CD4-positive, alpha-beta T cell treated with Interleukin-17A for 1 hour (primary cell): ENCODE measurements at regions not wholly inside any gene's neighbourhood (a gene's known extent, or its start where the extent isn't known, plus 50 kb on each side); places are given as distances from the start of the nearest gene placed in this dataset.

Experiments used
- DNase-seq: peaks from one replicate; pipeline ENCODE4 v3.0.0-alpha.2; 2020

- no peak for DNase-seq
Observed at GRCh38 chr11:134905928-134906327, 493.9 kb upstream of the B3GAT1 start.

- DNase-seq: no peak
Observed at GRCh38 chr11:134905517-134905916, 493.5 kb upstream of the B3GAT1 start.

- no peak for DNase-seq
Observed at GRCh38 chr11:134904103-134904790, 492.2 kb upstream of the B3GAT1 start.

- no peak for DNase-seq
Observed at GRCh38 chr11:134901955-134902918, 490.2 kb upstream of the B3GAT1 start.

DNA sequence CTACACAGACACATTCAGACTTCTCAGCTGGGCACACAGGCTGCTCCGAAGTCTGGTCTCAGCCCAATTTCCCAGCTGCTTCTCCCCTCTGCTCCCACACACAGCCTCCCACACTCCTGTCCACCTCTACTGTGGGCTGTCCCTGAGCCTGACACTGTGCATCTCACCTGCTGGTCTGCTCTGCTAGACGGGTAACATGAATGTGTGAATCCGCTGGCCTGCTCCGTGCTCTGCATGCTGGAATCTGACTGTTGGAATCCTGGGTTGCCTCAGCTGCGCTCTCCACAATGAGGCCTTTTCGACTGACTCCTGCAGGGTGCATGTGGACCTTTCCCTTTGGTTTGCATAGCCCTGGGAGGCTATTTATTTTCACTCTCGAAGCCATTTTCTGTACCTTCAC is 489.5 kb upstream of the B3GAT1 start:
- DNase-seq: no peak

DNA sequence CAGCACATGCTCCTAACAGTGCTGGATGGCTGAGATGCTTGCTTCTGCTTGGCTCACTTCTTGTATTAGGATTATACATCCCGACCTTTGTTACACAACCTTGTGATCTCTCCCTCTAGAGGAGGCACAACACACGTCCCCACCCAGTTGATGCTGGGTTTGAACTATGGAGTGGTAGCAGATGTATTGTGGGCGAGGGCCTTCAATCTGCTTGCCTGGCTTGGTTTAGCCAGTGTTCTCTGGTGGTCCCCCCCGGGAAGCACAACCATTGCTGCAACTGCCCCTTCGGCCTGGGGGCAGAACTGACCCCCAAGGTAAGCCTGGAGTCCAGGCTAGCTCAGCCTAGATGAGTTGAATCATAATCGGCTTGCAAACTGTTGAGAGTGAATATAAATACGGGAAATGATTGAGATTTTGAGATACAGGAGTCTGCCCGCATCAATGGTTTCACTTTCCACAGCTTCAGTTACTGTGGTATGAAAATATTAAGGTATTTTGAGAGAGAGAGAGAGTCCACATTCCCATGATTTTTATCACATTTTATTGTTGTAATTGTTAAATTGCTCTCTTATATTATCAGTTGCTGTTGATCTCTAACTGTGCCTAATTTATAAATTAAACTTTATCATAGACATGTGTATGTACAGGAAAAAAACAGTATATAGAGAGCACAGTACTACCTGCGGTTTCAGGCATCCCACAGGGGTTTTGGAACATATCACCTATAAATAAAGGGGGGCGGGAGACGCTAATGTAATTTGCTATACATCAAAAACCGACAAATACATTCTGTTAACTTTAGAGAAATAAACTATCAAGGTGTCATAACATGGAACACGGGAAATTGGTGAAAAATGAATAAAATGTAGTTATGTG is 482.0 kb upstream of the B3GAT1 start:
- no peak for DNase-seq

- DNase-seq: no peak
Observed at GRCh38 chr11:134890446-134890845, 478.4 kb upstream of the B3GAT1 start.

GRCh38 chr11:134889832-134890231 is 477.8 kb upstream of the B3GAT1 start:
- no peak for DNase-seq

GRCh38 chr11:134888821-134889220 is 476.8 kb upstream of the B3GAT1 start:
- DNase-seq: no peak

DNA sequence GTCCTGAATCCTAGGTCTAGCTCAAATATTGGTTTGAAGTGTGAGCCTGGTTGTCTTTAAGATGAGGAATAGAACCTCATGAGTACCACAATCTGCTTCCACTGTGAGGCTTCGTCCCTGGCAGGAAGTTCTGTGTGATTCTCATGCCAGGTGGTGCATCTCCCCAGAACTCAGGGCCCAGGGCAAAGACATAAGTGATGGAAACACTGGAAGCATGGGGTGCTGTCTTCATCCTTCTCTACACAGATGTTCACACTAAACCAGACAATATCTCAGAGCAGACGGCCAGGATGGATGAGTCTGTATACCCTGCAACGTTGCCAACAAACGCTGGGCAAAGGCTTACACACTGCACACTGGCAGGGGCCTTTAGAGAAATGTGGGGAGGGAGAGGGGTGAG is 475.9 kb upstream of the B3GAT1 start:
- no peak for DNase-seq

GRCh38 chr11:134883484-134883883 is 471.4 kb upstream of the B3GAT1 start:
- no peak for DNase-seq

- DNase-seq: no peak
Observed at GRCh38 chr11:134882671-134883297, 470.7 kb upstream of the B3GAT1 start.

GRCh38 chr11:134882141-134882540 is 470.1 kb upstream of the B3GAT1 start:
- no peak for DNase-seq

DNA sequence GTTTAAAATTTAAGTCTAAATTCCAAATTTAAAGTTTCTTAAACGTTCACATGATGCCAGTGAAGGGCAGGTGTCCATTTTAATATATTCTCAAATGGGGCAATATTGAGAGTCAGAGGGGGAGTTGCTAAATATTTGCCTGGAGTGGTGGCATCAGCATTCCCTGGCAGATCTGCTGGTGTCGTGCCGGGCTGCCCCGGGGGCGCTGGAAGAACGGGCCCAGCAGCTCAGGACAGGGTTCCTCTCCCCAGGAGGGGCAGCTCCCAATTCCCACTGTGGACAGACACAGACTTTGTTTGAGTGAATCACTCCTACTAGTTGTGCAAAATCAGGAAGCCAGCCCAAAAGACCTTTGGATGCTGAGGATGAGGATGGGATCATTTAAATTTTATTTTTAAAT is 468.7 kb upstream of the B3GAT1 start:
- no peak for DNase-seq

GRCh38 chr11:134879931-134880330 is 467.9 kb upstream of the B3GAT1 start:
- no peak for DNase-seq

- no peak for DNase-seq
Observed at GRCh38 chr11:134879341-134879740, 467.3 kb upstream of the B3GAT1 start.

DNA sequence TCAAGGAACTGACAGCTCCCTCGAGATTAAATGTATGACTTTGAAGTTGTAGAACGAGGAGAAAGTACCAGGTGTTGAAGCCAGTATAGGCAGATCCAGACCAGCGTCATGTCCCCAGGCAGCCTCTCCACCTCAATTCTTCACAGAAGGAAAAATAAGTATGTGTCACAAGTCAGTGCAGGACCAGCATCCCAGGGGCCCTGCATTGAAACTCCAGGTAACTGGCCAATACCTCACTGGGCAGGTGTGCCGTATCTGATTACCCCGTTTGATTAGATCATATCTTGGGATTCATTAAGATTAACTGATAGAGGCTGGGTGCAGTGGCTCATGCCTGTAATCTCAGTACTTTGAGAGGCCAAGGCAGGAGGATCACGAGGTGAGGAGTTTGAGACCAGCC is 466.7 kb upstream of the B3GAT1 start:
- DNase-seq: no peak

DNA sequence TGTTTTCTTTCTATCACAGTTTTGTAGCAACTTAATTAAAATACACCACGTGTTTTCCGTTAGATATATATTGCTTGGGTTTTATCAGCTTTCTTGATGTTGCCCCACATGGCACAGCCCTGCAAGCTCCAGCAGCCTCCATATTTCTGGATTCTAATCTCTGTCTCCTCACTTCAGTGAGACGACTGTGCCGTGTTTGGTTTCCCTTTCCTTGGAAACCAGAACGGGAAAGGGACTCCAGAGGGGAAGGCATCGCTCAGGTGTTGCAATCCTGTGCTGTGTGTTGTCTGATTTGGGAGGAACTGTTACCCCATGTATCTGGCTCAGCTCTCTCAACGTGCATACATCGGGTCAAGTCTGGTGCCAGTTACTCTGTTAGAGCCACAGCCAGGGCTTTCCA is 464.2 kb upstream of the B3GAT1 start:
- DNase-seq: no peak

DNA sequence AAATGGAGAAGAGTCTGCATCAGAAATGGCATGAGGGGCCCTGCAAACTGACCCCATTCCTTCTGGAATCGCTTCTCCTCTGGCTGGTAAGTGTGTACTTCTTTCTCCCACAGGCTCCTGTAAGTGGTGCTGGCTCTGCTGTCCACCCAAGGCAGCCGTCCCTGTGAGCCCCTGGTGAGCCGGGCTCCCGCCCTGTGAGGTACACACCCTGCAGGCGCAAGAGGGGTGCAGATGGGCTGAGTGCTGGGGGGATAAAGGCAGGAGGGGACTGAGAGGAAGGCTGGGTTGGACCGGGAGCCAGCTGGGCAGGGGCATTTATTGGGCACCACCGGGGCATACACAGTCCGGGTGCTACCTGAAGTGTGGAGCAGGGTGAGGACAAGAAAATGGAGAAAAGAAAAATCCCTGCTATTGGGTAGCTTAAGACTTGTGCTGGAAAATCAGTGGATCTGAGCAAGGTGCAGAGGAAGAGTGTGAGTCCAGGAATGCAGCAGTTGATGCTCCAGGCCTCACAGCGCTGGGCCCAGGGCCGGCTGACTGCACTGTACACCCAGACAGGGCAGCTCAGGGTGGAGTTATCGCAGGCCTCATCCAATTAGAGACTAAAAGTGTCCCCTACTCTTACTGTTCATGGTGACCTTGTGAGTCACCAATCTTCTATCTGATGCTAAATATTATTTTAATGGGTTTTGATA is 455.1 kb upstream of the B3GAT1 start:
- DNase-seq: no peak

DNA sequence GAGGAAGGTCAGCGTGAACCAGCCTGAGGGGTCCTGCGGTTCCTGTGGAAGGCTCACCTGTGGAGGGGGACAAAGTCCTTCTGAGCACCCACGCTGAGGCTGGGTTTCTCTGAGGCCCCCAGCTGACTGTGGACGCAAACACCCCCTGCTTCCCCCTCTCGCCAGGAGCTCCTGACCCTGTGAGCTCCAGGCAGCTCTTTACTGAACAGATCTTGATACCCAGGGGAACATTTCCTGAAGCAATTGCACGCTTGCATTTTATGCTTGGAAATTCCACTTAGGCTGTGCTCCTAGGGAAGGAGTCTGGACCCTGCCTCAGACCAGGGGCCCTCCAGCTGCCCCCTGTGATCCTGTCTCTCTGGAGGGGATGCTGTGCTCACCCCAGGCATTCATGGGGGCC is 454.2 kb upstream of the B3GAT1 start:
- no peak for DNase-seq

DNA sequence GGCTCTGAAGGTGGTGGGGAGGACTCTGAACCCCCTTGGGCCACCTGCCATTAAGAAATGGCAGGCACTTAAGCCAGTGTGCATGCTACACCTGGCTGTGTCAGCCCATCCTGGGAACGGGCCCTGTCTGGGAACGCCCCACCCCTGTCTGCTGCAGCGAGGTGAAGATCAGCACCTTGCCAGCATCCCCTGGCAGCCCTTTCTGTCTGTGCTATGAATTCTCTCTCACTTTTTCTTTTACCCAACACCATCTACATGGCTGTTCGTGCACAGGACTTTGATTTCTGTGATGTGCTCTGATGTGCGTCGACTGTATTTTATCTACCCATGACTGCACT is 452.9 kb upstream of the B3GAT1 start:
- DNase-seq: no peak
